Thyroid gland (tissue), 4 donors: ENCODE measurements at regions not wholly inside any gene's neighbourhood (a gene's known extent, or its start where the extent isn't known, plus 50 kb on each side); places are given as distances from the start of the nearest gene placed in this dataset.

Experiments used
- DNase-seq, 2 donors: peaks; one replicate each; pipeline ENCODE4 v3.0.0-alpha.2; 2019
- H3K27ac ChIP-seq, 3 donors: fragments of 200-600 bp; sonication (generic); 1 replicate in 2 of 3; 2 replicates in 1 of 3; pipeline ENCODE4 v1.5.1; 2016 to 2019; ENCODE audit warnings: mild to moderate bottlenecking in 1 of 3, moderate library complexity in 1 of 3
- H3K27me3 ChIP-seq: fragments of 200-600 bp; sonication (generic); one replicate; pipeline ENCODE4 v1.5.1; 2019
- H3K36me3 ChIP-seq, 2 donors: fragments of 200-600 bp; sonication (generic); one replicate each; pipeline ENCODE4 v1.5.1; 2016 to 2019
- H3K4me1 ChIP-seq, 2 donors: fragments of 200-600 bp; sonication (generic); one replicate each; pipeline ENCODE4 v1.5.1; 2017 to 2019
- H3K4me3 ChIP-seq, 3 donors: fragments of 200-600 bp; sonication (generic); replicated peaks in 1 of 3; 1 replicate in 2 of 3; 2 replicates in 1 of 3; pipeline ENCODE4 v1.5.1; 2016; ENCODE audit warnings: mild to moderate bottlenecking in 1 of 3
- H3K9me3 ChIP-seq: fragments of 200-600 bp; sonication (generic); one replicate; pipeline ENCODE4 v1.5.1; 2017
- CTCF ChIP-seq, 6 experiments: fragments of 200-600 bp in 3 of 6; fragments of 450-650 bp in 3 of 6; sonication (generic) in 3 of 6; IDR thresholded peaks; one replicate each; pipeline ENCODE4 v1.5.1; 2016 to 2019; ENCODE audit warnings: antibody characterized with exemption in 6 of 6, mild to moderate bottlenecking in 2 of 6, inconsistent platforms in 1 of 6, moderate library complexity in 1 of 6
- POLR2A ChIP-seq, 2 donors: fragments of 450-650 bp; IDR thresholded peaks; one replicate each; pipeline ENCODE4 v1.6.1; 2017; ENCODE audit warnings: antibody characterized with exemption in 2 of 2, mild to moderate bottlenecking in 2 of 2, moderate library complexity in 1 of 2
- WGBS, 2 donors: methylation state at CpG; one replicate each; pipeline ENCODE4 v1.1.5; 2017; 5-methylcytosine and 5-hydroxymethylcytosine counted together
- intact Hi-C: fragments of 100-400 bp; cut with DNase I; formaldehyde crosslinking; loops from one replicate; pipeline ENCODE4 v1.15.1; 2023

GRCh38 chr7:98722402-98722801, 105.3 kb downstream of the NPTX2 start:
- intact Hi-C loops: no loop called here
- H3K27me3 ChIP-seq: no peaks in the 10 kb centered on the region
- no peaks in the 10 kb centered on the region for H3K9me3 ChIP-seq
- TF ChIP-seq POLR2A (IDR thresholded peaks at IDR 0.05): no peak
- TF ChIP-seq CTCF (IDR thresholded peaks at IDR 0.05): no peak
- H3K4me3 ChIP-seq: no peak overlapping the region
- H3K36me3 ChIP-seq: no peaks in the 10 kb centered on the region
- WGBS, 2 donors: 55 to 63% methylated on average over 4 of the region's 4 CpGs
- no peaks in the 10 kb centered on the region for H3K4me1 ChIP-seq
- no peak overlapping the region for H3K27ac ChIP-seq
- no peak for DNase-seq

- H3K4me3 ChIP-seq: no peak overlapping the region
- intact Hi-C loops: no loop called here
- no peak for DNase-seq
- no peaks in the 10 kb centered on the region for H3K4me1 ChIP-seq
- no peak for TF ChIP-seq CTCF (IDR thresholded peaks at IDR 0.05)
- no peak for TF ChIP-seq POLR2A (IDR thresholded peaks at IDR 0.05)
- H3K36me3 ChIP-seq: no peaks in the 10 kb centered on the region
- no peaks in the 10 kb centered on the region for H3K9me3 ChIP-seq
- 73% methylated on average over 6 of the region's 6 CpGs for WGBS, 2 donors
- H3K27me3 ChIP-seq: no peaks in the 10 kb centered on the region
- H3K27ac ChIP-seq: no peak overlapping the region
These were observed 107.5 kb downstream of the NPTX2 start for GRCh38 chr7:98724591-98724990.

- Histone ChIP-seq H3K36me3 (no peaks in the 10 kb centered on the region), H3K27ac (no peak overlapping the region), H3K9me3 (no peaks in the 10 kb centered on the region), H3K4me3 (no peak overlapping the region), H3K27me3 (no peaks in the 10 kb centered on the region), H3K4me1 (no peaks in the 10 kb centered on the region)
- TF ChIP-seq POLR2A (IDR thresholded peaks at IDR 0.05) (no peak), CTCF (IDR thresholded peaks at IDR 0.05) (no peak)
- intact Hi-C loops: no loop called here
- 57 to 60% methylated on average over 7 of the region's 7 CpGs for WGBS, 2 donors
- DNase-seq: no peak
These were observed 110.1 kb downstream of the NPTX2 start for GRCh38 chr7:98727146-98727709.

GRCh38 chr7:98728555-98728954, 111.5 kb downstream of the NPTX2 start:
- Histone ChIP-seq H3K4me3 (no peak overlapping the region), H3K27ac (no peak overlapping the region), H3K27me3 (no peaks in the 10 kb centered on the region), H3K9me3 (no peaks in the 10 kb centered on the region), H3K4me1 (no peaks in the 10 kb centered on the region), H3K36me3 (no peaks in the 10 kb centered on the region)
- no peak for TF ChIP-seq CTCF (IDR thresholded peaks at IDR 0.05)
- 65% methylated on average over 3 of the region's 3 CpGs for WGBS, 2 donors
- no peak for DNase-seq
- intact Hi-C loops: no loop called here

GRCh38 chr7:98729121-98729520, 112.0 kb downstream of the NPTX2 start:
- Histone ChIP-seq H3K36me3 (no peaks in the 10 kb centered on the region), H3K27ac (no peak overlapping the region), H3K27me3 (no peaks in the 10 kb centered on the region), H3K4me1 (no peaks in the 10 kb centered on the region), H3K4me3 (no peak overlapping the region), H3K9me3 (no peaks in the 10 kb centered on the region)
- no peak for DNase-seq
- 59 to 71% methylated on average over 7 of the region's 7 CpGs for WGBS, 2 donors
- TF ChIP-seq CTCF (IDR thresholded peaks at IDR 0.05): no peak
- no peak for TF ChIP-seq POLR2A (IDR thresholded peaks at IDR 0.05)
- intact Hi-C loops: no loop called here
